ENCODE measurements at regions not wholly inside any gene's neighbourhood (a gene's known extent, or its start where the extent isn't known, plus 50 kb on each side); places are given as distances from the start of the nearest gene placed in this dataset.

DNA sequence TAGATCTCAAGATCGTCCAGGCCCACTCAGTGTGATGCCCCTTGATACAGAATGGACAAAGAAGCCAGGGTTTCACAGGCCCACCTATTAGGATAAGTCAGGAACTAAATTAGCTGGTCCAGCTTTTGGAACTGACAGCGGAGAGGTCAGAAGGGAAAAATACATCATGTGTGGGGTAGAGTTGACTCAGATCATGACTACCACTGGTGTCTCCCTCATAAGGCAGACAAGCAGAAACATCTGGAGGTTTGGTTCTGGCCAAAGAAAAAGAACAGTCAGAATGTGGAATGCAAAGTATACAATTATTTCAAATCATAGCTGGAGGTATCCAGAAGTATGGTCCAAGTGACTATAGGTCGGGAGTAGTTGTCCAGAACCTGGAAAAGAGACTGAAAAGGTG lies 621.1 kb upstream of the CELF2 start:
- CTCF ChIA-PET = no interaction called here
- no peak overlapping the region for H3K9ac ChIP-seq (replicated peaks; ENCODE audit: extremely low read depth, insufficient read depth, low read length)
- no peaks in the 10 kb centered on the region for H3K36me3 ChIP-seq (ENCODE audit: control insufficient read depth in 2 of 2, extremely low read depth in 1 of 2, insufficient read depth in 2 of 2, low read length in 2 of 2)
- no peaks in the 10 kb centered on the region for H3K9me3 ChIP-seq (replicated peaks; ENCODE audit: control insufficient read depth, insufficient read depth, low read length)
- intact Hi-C loops (cut with micrococcal nuclease) = no loop called here
- no peaks in the 10 kb centered on the region for H3K79me2 ChIP-seq (ENCODE audit: control insufficient read depth, insufficient read depth, low read length)
- DNase-seq (ENCODE audit: low read depth, low spot score) (no peak), FAIRE-seq (no peak)
- H3K27ac ChIP-seq (ENCODE audit: insufficient read depth, low read depth, low read length) = no peak overlapping the region
- dilution Hi-C loops (cut with MboI; ENCODE audit: extremely low pct_ligation_motif_present, low sequenced_read_pairs) = no loop called here
- no peak overlapping the region for H2AFZ ChIP-seq (ENCODE audit: low read depth, low read length)
- TF ChIP-seq MYC (IDR thresholded peaks at IDR 0.05; ENCODE audit: low read depth, low read length) (no peak), FOS (IDR thresholded peaks at IDR 0.05; ENCODE audit: borderline replicate concordance, insufficient read depth, low read length) (no peak), POLR2A (IDR thresholded peaks at IDR 0.05; ENCODE audit: low read depth, low read length) (no peak)
- TF ChIP-seq, protein P1, sequence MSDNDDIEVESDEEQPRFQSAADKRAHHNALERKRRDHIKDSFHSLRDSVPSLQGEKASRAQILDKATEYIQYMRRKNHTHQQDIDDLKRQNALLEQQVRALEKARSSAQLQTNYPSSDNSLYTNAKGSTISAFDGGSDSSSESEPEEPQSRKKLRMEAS (IDR thresholded peaks at IDR 0.05; ENCODE audit: insufficient read depth, insufficient read length) = no peak
- TF ChIP-seq, protein P2, sequence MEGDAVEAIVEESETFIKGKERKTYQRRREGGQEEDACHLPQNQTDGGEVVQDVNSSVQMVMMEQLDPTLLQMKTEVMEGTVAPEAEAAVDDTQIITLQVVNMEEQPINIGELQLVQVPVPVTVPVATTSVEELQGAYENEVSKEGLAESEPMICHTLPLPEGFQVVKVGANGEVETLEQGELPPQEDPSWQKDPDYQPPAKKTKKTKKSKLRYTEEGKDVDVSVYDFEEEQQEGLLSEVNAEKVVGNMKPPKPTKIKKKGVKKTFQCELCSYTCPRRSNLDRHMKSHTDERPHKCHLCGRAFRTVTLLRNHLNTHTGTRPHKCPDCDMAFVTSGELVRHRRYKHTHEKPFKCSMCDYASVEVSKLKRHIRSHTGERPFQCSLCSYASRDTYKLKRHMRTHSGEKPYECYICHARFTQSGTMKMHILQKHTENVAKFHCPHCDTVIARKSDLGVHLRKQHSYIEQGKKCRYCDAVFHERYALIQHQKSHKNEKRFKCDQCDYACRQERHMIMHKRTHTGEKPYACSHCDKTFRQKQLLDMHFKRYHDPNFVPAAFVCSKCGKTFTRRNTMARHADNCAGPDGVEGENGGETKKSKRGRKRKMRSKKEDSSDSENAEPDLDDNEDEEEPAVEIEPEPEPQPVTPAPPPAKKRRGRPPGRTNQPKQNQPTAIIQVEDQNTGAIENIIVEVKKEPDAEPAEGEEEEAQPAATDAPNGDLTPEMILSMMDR (IDR thresholded peaks at IDR 0.05; ENCODE audit: extremely low read depth in 1 of 2, insufficient read depth in 1 of 2, low read depth in 1 of 2, low read length in 2 of 2) = no peak
- H3K4me1 ChIP-seq (ENCODE audit: control insufficient read depth, extremely low read depth, insufficient read depth, low read length) = no peaks in the 10 kb centered on the region
- no peaks in the 10 kb centered on the region for H3K27me3 ChIP-seq (ENCODE audit: control insufficient read depth in 2 of 2, insufficient read depth in 2 of 2, low read length in 2 of 2)
- BruUV-seq (replicated peaks) = no TSS peak
- H3K4me2 ChIP-seq (ENCODE audit: insufficient read depth, low read length) = no peak overlapping the region
- no peak overlapping the region for H3K4me3 ChIP-seq (replicated peaks in 1 of 3; ENCODE audit: insufficient read depth in 1 of 3, low read depth in 1 of 3, low read length in 3 of 3)
- H3K9me1 ChIP-seq (replicated peaks; ENCODE audit: control insufficient read depth, extremely low read depth, insufficient read depth, low read length) = no peaks in the 10 kb centered on the region
- no peaks in the 10 kb centered on the region for H4K20me1 ChIP-seq (replicated peaks; ENCODE audit: control insufficient read depth, extremely low read depth, insufficient read depth, low read length)
- POLR2A ChIA-PET = no interaction called here

DNA sequence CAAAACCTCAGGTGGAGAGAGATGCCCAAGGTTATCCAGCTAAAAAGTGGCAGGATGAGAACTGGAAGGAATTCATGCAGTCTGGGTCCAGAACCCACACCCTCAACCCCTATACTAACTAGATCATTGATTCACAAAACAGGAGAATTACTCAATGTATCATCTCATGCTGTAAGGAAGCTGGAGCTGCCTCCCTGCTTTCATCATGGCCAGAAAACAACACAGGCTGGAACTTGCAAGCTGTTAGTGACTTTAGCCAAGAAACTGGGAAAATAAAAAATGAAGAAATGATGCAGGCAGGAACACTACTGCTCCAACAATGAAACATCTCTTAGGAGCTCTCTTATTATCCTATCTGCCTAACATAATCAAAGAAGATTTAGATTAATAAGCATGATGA lies 619.8 kb upstream of the CELF2 start:
- no peak for TF ChIP-seq EZH2 (IDR thresholded peaks at IDR 0.05; ENCODE audit: borderline replicate concordance, low read depth, low read length, severe bottlenecking)
- TF ChIP-seq FOS (IDR thresholded peaks at IDR 0.05; ENCODE audit: borderline replicate concordance, insufficient read depth, low read length) = no peak
- no peak for TF ChIP-seq POLR2A (IDR thresholded peaks at IDR 0.05; ENCODE audit: low read depth, low read length)
- no peak for TF ChIP-seq JUN (IDR thresholded peaks at IDR 0.05; ENCODE audit: borderline replicate concordance, insufficient read depth, insufficient read length, low read depth)
- TF ChIP-seq, protein P1 (IDR thresholded peaks at IDR 0.05; ENCODE audit: insufficient read depth, insufficient read length) = no peak
- TF ChIP-seq, protein P2 (IDR thresholded peaks at IDR 0.05; ENCODE audit: extremely low read depth in 1 of 2, insufficient read depth in 1 of 2, low read depth in 1 of 2, low read length in 2 of 2) = no peak
- TF ChIP-seq MYC (IDR thresholded peaks at IDR 0.05; ENCODE audit: low read depth, low read length) = no peak
- POLR2A ChIA-PET = no interaction called here

More for the DNA sequence above, 619.8 kb upstream of the CELF2 start:
- H3K9me3 ChIP-seq (replicated peaks; ENCODE audit: control insufficient read depth, insufficient read depth, low read length) = peaks cover 4% of the 10 kb centered on the region
- no peak overlapping the region for H3K27ac ChIP-seq (ENCODE audit: insufficient read depth, low read depth, low read length)
- no TSS peak for BruUV-seq (replicated peaks)
- FAIRE-seq (no peak), DNase-seq (ENCODE audit: low read depth, low spot score) (no peak)
- dilution Hi-C loops (cut with MboI; ENCODE audit: extremely low pct_ligation_motif_present, low sequenced_read_pairs) = no loop called here
- H3K27me3 ChIP-seq (ENCODE audit: control insufficient read depth in 2 of 2, insufficient read depth in 2 of 2, low read length in 2 of 2) = no peaks in the 10 kb centered on the region
- H3K79me2 ChIP-seq (ENCODE audit: control insufficient read depth, insufficient read depth, low read length) = no peaks in the 10 kb centered on the region
- CTCF ChIA-PET = no interaction called here
- no peaks in the 10 kb centered on the region for H3K9me1 ChIP-seq (replicated peaks; ENCODE audit: control insufficient read depth, extremely low read depth, insufficient read depth, low read length)
- H4K20me1 ChIP-seq (replicated peaks; ENCODE audit: control insufficient read depth, extremely low read depth, insufficient read depth, low read length) = no peaks in the 10 kb centered on the region
- no peaks in the 10 kb centered on the region for H3K36me3 ChIP-seq (ENCODE audit: control insufficient read depth in 2 of 2, extremely low read depth in 1 of 2, insufficient read depth in 2 of 2, low read length in 2 of 2)
- H3K4me2 ChIP-seq (ENCODE audit: insufficient read depth, low read length) = no peak overlapping the region
- H3K4me3 ChIP-seq (replicated peaks in 1 of 3; ENCODE audit: insufficient read depth in 1 of 3, low read depth in 1 of 3, low read length in 3 of 3) = no peak overlapping the region
- H3K4me1 ChIP-seq (ENCODE audit: control insufficient read depth, extremely low read depth, insufficient read depth, low read length) = no peaks in the 10 kb centered on the region
- no peak overlapping the region for H3K9ac ChIP-seq (replicated peaks; ENCODE audit: extremely low read depth, insufficient read depth, low read length)
- H2AFZ ChIP-seq (ENCODE audit: low read depth, low read length) = no peak overlapping the region
- intact Hi-C loops (cut with micrococcal nuclease) = no loop called here

All from endothelial cell of umbilical vein (primary cell).